ENCODE measurements at regions not wholly inside any gene's neighbourhood (a gene's known extent, or its start where the extent isn't known, plus 50 kb on each side); places are given as distances from the start of the nearest gene placed in this dataset.

DNA sequence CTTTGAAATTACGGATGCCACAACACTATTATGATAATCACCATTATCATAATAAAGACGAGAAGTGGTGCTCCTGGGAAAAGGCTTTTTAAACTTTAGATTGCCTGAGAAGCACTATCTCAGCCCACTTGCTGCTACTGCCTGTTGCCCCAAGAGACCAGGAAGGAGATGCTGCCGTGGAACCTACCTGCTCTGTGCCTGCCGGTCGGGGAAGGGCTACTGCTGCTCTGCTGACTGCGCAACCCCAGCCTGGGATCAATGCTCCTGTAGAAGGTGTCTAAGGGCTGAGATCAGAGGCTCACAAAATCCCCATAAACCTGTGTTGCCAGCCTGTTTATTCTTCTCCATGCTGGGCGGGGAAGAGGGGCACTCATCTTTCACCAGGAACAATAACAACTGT, 145.3 kb upstream of the VCX3B start:
- TF ChIP-seq CTCF (IDR thresholded peaks at IDR 0.05) (no peak), POLR2A (IDR thresholded peaks at IDR 0.05) (no peak)

All from sigmoid colon (tissue), 3 donors.